GM18873 (cell line): ENCODE measurements at regions not wholly inside any gene's neighbourhood (a gene's known extent, or its start where the extent isn't known, plus 50 kb on each side); places are given as distances from the start of the nearest gene placed in this dataset.

Experiments used
- ATAC-seq: cut with Tn5 transposase; IDR thresholded peaks from one replicate; pipeline ENCODE4 v1.9.1; 2021; ENCODE audit warnings: mild to moderate bottlenecking, moderate library complexity, moderate number of reproducible peaks; ENCODE audit not compliant: unreplicated experiment, low FRiP score

DNA sequence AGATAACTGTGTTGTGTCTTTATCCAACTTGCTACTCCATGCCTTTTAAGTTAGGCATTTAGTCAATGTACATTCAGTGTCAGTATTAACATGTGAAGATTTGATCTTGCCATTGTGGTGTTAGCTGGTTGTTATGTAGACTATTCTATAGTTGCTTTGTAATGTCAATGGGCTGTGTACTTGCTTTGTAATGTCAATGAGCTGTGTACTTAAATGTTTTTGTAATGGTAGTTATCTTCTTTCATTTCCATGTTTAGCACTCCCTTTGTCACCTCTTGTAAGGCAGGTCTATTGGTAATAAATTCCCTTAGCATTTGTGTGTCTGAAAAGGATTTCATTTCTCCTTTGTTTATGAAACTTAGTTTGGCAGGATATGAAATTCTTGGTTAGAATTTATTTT, 53.4 kb downstream of the MC4R start:
- ATAC-seq: no peak

DNA sequence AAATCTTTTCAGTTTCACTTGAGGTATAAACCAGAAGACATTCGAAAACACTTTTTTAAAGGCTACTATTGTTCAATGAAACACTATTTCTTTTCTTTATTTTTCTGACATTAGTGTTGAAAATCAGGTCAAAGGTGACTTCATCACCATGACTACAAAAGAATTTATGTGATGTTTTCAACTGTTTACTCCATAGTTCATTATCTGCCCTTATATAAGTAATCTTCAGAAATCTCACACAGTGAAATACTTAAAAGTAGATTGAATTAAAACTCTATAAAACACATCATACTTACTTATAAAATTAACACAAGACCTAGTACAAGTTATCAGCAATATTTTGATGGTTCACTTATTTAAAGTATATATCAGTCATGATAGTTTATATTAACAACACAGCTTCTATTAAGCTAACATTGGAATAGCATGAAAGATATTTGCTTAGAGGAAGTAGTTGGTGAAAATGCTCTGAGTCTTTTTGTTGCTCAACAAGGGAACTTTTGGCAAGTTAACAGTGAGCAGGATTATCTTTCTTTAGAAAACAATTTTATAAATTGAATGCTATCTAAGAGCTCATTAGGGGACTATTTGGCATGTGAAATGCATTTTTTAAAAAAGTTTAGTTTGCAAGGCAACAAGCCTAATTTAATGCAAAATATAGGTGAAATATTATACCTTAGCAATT, 60.8 kb downstream of the MC4R start:
- ATAC-seq: no peak

DNA sequence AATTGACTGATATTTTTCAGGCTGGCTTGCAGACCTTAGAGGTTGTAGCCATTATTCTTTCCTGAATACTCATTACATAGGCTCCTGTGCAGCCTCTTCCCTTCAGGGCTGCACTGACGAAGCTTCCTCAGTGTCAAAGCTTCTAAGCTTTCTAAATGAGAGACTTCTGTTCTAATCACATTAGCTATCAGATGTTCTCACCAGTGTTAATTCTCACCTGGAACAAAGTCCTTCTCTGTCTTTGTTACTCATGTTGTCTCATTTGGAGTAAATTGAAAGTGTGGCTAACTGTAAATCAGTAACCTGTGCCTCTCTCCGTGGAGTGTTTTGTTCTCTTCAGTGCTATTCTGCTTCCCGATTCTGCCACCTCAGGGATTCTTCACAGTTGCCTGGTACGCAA, 76.9 kb downstream of the MC4R start:
- ATAC-seq: no peak

DNA sequence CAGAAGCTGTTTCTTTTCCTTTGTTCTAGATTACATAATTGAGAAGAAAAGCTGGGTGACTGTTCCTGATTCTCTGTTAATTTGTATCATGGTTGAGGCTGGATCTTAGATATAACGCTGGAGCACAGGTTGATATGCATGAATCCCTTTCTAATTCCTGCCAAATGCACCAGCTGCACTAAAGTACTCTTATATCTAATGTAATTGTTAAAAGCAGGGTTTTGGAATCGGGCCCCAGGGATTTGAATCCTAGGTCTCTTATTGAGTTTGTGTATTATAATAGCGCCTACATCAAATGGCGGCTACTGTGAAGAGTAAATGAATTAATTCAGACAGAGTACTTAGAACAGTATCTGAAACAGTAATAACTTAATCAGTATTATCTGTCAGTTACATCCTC, 80.4 kb downstream of the MC4R start:
- ATAC-seq: no peak

DNA sequence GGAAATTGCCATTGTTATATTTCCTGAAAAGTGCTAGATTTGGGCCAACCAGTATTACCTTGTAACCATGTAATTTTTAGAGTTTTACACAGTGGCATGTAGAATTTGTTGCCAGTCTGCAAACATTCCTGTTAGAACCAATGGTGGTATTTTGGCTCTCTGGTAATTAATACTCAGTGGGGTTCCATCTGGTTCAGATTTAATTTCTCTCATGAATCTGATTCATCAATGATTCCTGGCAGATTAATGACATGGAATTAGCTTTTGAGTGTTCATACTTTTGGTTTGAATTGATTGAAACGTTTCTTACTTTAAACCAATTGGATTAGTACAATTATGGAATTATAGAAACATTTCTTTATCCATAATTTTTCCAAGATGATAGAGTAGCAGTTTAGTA, 93.2 kb downstream of the MC4R start:
- ATAC-seq: no peak

DNA sequence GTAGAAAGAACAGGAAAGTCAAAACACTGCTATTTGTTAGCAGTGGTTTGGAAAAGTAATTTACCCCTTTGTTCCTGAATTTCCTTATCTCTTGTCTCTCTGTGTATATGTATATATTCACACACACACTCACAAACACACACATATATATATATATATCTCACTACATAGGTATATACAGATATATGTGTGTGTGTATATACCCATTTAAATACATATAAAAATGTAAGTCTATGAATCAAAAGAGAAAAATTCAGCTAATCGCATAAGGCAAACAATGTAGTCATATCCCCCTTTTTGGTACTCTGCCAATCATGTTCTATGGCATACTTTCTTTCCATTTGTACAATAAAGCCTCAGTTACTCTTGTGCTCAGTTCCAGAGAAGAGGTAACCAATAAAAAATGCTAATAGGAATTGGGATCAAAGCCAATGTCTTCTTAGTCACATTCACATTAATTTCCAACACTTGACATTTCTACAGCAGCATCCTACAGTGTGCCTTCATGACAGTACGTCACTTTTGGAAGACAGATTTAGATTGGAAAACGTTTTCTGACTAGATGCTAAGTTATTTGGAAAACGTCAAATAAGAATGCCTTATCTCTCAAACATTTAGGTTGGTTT, 94.6 kb downstream of the MC4R start:
- ATAC-seq: no peak

DNA sequence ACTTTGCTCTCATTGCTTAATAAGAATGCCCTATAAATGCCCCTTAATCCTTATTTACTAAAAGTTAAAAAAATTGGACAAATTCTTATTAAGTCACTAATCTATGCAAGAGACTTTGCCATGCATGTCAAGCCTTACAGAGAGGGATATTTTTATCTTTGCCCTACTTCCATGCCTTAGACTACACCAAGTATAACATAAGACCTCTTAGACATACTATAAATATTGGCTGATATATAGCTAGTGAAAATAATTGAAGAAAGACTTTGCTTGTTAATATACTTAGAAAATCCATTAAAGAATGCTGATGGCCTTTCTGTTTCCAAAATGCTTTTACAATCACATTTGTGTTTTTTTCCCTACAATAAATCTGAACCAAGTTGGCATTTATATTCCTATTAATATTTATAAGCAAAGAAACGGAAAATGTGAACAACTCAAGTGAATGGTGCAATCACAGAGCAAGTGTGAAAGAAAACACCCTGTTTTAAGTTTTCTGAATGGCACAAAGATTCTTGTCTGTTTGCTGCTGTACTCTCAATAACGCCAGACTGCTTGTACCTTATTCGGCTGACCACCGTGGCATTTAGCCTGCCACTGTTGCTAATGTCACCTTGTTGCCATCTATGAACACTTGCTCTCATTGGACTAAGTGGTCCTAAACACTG, 105.0 kb downstream of the MC4R start:
- ATAC-seq: no peak

DNA sequence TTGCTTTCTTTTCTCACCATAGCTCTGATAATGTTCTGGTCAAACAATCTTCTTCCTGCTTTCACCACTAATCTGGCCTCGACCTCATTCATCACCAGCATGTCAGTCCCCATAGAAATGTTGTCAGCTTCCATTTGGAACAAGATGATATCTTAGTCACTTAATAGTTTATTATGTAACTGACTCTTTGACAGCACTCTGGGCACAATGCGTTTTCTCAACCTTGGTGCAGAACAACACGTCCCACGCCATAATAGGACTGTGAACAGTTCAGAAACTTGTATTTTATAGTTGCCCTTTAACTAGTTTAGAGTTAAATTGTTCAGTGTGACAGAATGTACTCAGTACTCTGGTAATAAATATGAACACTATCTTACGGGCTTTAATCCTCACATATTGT, 106.0 kb downstream of the MC4R start:
- no peak for ATAC-seq

DNA sequence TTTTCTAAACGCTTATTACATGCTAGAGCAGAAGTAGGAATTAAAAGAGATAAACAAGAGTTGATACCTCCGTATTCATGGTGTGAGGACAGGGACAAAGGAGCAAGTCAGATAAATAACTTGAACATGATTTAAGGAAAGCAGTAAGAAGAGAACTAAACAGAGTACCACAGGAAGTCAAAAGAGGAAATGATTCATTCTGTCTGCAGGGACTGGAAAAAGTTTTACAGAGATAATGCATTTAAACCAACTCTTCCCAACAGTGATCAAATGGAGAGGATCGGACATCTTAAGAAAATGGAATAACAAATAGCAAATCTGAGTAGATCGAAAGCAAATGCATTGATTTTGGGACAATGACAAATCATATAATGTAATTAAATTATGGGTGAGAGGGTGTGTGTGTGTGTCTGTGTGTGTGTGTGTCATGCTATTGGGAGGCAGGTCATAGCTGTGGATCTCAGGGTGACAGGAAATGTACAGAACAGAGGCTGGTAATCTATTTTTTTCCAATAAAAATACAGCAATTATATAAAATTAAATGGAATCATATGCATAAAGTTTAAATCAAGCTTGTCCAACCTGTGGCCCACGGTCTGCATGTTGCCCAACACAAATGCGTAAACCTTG, 113.4 kb downstream of the MC4R start:
- ATAC-seq: no peak

DNA sequence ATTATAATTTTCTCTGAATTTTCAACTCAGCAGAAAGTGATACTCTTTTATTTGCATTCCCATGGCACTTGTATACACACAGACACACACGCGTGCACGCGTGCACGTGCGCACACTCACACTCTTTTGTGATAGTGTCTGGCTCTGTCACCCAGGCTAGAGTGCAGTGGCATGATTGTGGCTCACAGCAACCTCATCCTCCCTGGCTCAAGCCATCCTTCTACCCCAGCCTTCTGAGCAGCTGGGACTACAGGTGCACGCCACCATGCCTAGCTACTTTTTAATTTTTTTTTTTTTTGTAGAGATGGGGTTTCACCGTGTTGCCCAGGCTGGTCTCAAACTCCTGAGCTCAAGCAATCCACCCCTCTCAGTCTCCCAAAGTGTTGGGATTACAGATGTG, 123.2 kb downstream of the MC4R start:
- ATAC-seq: no peak

DNA sequence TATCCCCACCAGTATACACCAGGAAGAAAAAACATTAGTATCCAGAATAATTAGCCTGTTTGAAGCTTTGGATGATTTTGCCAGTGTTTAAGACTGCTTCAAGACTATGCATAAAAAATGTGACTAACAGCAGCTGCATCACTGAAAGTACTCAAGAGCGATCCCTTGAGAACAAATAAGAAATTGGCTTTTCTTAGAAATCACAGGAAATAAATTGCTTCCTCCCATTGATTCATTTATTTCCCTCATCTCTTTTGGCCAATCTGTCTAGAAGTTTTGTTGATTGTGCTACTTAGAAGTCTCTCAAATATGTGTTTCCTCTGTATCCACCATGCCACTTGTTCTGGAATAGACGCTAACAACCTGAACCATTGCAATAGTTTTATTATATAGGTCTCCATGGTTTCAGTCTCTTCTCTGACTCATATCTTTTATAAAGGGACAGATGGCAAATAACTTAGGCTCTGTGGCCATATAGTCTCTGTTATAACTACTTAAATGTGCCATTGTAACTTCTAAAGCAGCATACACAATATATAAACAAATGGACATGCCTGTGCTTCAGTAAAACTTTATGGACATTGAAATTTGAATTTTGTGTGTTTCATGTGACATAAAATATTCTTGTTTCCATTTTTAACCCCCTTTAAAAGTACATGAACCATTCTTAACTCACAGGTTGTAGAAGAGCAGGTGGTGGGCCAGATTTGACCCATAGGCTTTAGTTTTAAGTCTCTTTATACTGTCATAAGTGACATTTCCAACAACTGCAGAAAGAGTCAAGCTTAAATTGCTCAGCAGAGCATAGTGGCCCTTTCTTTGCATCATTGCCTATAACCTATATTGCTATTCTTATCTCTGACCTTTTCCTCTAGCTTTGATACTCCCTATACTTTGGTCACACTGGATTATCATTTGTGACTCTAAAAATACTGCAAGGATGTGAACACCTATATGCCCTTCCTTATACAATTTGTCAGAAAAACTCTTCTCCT, 123.9 kb downstream of the MC4R start:
- ATAC-seq: no peak

DNA sequence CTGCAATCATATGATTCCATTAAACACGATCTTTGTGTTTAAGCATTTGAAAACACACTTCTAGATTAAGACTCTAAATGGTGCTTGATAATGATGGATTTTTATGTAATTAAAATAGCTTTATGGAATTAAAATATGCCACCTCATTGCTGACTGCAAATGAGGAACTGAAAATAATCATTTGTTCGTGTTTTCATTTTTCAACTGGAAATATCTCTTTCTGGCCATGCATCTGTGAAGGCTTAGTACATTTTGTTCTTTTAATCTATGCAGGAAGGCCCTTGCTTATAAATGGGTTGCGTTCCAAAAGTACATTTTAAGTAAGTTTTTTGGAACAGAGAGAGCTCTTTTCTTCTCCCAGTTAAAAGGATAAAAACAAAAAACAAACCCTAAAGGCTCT, 125.5 kb downstream of the MC4R start:
- ATAC-seq: peak; percentile 72

DNA sequence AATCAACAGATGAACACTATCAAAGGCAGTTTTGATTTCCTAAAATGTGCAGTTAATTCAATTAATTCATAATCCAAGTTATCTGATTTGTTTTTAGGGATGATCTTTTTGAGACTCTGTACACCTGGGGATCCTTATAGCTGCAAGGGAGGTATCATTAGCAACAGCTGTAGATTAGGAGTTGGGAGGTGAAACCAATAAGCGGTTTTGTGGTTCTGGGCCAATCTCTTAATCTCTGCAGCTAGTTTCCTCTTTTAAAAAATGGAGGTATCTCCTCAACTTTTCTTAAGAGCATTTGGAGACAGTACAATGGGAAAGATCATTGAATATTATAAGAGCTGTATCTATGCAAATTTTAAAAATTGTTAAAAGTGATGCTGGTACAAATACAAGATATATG, 126.0 kb downstream of the MC4R start:
- ATAC-seq: peak; percentile 73

DNA sequence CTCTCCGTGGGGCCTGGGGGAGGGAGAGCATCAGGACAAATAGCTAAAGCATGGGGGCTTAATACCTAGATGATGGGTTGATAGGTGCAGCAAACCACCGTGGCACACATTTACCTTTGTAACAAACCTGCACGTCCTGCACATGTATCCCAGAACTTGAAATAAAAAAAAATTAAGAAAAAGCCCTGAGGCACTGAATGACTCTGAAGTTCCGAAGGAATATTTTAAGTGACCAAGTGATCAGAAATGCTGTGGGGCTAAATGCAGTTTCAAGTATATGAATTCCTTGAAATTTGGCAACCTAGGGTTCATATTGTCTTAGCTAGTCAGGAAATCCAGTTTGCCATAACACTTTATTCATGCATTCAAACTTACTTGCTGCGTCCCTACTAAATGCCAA, 127.5 kb downstream of the MC4R start:
- no peak for ATAC-seq

DNA sequence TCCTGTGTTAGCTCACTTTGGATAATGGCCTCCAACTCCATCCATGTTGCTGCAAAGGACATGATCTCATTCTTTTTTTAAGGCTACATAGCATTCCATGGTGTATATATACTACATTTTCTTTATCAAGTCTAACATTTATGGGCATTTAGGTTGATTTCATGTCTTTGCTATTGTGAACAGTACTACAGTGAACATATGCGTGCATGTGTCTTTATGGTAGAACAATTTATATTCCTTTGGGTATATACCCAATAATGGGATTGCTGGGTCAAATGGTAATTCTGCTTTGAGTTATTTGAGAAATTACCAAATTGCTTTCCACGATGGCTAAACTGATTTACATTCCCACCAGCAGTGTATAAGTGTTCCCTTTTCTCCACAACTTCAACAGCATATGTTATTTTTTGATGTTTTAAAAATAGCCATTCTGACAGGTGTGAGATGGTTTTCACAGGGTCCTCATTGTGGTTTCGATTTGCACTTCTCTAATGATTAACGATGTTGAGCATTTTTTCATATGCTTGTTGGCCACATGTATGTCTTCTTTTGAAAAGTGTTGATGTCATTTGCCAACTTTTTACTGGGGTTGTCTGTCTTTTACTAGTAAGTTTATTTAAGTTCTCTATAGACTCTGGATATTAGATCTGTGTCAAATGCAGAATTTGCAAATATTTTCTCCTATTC, 133.4 kb downstream of the MC4R start:
- ATAC-seq: peak; percentile 94

DNA sequence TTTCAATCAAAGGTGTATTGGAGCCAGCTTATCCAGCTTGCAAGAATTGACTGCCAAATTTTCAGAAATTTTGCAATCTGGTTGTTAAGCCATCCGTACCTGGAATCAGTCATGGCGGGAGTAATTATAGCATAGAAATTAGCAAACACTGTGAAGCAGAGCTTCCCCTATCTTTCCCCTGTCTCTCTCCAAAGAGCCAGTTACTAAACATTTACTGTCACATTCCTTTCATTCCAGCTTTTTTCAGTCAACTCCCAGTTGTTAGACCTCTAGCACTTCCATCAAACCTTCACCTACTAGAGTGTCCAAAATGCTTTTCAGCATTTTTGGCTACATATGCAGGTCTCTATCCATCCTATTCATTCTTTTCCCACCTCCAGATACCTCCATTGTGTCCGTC, 137.4 kb downstream of the MC4R start:
- no peak for ATAC-seq

DNA sequence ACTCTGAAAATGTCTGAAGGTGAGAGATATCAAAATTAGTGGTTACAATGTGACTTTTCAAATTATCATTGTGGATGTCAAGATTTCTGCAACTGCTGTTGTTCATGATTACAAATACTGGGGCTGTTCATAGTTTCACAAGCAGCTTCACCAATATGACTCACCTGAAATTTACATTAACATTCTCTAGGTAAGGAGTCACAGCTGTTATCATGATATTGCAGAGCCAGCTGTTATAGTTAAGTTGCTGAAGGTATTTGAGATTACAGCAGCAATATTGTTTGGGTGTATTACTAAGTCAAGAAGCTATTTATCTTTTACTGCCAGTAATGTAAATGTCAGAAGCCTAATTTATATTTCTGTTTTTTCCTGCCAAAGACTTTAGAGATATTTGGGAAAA, 140.0 kb downstream of the MC4R start:
- ATAC-seq: no peak

DNA sequence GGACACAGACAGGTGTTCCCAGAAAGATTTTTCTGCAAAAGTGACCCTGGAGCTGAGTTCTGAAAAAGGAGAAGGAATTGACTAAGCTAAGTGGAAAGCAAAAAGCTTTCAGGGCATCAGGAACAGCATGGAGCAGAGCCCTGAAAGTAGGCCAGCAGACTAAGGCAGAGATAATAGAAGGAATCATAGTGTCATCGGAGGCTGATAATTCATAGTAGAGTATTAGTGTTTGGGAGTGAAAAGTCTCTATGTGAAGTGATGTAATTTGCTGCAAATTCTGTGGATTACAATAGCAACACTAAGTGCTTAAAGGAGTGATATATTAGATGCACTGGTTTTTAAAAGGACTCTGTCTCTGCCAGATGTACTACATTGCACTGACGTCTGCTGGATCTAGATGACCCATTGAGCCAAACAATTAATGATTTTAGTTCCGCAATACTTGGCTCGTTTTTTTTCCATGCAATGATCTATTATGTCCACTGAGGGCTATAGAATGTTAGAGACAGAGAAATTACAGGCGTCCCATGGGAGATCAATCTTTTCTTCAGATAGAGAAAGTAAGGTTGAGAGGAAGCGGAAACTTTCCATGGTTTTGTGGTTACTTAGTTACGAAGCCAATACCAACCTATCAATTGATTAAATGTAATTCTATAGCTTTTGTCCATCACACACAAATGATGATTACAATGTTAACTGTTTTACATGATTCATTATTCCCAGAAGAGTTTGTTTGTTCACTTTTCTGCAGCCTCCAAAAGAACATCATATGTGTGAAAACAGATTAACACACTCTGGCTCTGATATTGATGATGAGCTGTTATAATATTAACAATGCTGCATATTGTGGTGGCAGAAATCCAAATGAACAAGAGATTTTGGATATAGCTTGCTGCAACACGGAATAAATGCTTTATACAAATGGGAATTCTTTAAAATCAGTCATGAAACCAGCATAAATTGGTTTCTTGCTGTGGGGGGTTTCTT, 143.7 kb downstream of the MC4R start:
- ATAC-seq: no peak

DNA sequence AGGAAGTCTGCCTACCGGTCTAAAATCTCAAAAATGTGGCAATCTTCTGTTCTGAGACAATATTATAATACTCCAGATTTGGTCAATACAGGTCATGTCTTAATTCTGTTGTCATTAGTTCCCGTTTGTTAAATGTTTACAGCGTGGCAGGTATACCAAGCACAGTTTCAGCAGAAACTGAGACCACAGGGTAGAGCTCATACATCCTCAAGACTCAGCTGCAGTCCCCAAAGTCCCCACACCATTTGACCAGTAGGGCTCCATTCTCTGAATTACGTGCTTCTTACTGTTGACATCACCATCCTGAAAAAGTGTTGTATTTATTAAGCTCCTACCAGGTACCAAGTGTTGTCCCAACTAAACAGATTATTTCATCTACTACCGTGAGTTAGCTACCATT, 157.1 kb downstream of the MC4R start:
- no peak for ATAC-seq
